GM13976 (cell line): ENCODE measurements at regions not wholly inside any gene's neighbourhood (a gene's known extent, or its start where the extent isn't known, plus 50 kb on each side); places are given as distances from the start of the nearest gene placed in this dataset.

Experiments
- DNase-seq: peaks from one replicate; pipeline ENCODE4 v3.0.0; 2012; ENCODE audit warnings: low spot score
- in situ Hi-C: fragments of 300-500 bp; cut with MboI; formaldehyde crosslinking; loops from one replicate; pipeline ENCODE4 v1.12.0; 2022; ENCODE audit warnings: low sequenced_read_pairs, mixed read lengths, inconsistent platforms; ENCODE audit not compliant: unreplicated experiment
- TF ChIP-seq, protein P1 (sequence below): IDR thresholded peaks from 2 replicates; pipeline ENCODE4 v1.5.1; 2012; ENCODE audit warnings: borderline replicate concordance, mild to moderate bottlenecking; ENCODE audit not compliant: insufficient read depth; ENCODE audit errors: extremely low read depth, missing control alignments, control extremely low read depth

DNA sequence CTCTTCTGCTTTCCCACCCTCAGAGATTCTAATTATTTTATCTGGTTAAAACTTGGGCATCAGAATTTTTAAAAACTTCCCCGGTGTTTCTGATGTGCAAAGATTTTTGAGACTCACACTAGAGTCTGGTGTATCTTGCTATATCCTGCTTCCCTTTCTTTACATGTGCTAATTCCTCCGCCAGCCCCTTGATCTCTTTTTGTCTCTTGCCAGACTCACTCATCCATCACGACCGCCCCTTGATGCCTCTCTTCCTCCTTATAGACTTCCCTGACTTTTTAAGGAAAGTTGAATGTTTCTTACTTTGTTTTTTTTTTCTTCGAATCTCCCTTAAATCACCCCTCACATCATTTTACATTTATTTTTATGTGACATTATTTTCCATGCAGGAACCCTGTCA, 274.9 kb upstream of the PITX2 start:
- TF ChIP-seq, protein P1, sequence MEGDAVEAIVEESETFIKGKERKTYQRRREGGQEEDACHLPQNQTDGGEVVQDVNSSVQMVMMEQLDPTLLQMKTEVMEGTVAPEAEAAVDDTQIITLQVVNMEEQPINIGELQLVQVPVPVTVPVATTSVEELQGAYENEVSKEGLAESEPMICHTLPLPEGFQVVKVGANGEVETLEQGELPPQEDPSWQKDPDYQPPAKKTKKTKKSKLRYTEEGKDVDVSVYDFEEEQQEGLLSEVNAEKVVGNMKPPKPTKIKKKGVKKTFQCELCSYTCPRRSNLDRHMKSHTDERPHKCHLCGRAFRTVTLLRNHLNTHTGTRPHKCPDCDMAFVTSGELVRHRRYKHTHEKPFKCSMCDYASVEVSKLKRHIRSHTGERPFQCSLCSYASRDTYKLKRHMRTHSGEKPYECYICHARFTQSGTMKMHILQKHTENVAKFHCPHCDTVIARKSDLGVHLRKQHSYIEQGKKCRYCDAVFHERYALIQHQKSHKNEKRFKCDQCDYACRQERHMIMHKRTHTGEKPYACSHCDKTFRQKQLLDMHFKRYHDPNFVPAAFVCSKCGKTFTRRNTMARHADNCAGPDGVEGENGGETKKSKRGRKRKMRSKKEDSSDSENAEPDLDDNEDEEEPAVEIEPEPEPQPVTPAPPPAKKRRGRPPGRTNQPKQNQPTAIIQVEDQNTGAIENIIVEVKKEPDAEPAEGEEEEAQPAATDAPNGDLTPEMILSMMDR, result no peak
- in situ Hi-C loops, result no loop called here
- no peak for DNase-seq

GRCh38 chr4:110898290-110898689, 275.4 kb upstream of the PITX2 start:
- in situ Hi-C loops, result no loop called here
- TF ChIP-seq, protein P1, result no peak
- no peak for DNase-seq

DNA sequence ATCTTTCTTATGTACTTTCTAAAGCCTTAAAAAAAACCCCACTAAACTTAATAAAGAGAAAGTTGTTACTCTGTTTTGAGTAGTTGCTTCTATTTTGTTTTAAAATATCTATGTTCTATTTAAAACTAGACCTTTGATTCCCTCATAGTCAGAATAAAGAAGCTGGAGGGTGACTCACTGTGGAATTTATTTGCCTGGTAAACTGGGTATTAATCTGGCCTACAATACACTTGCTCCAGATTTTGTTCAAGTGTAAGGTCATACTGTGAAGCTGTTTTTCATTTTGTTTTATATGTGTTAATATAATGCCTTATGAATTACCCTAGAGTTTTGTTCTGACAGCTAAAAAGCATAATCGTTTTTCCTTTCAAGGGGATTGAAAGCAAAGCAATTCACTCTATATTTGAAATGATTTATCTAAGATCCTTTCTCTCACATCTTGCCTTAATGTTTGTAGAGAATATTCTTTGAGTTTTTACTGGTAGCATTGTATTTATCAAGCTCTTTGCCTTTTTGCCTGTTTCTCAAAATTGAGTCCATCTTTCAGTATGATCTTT, 277.4 kb upstream of the PITX2 start:
- no peak for DNase-seq
- in situ Hi-C loops, result no loop called here
- TF ChIP-seq, protein P1, result no peak

DNA sequence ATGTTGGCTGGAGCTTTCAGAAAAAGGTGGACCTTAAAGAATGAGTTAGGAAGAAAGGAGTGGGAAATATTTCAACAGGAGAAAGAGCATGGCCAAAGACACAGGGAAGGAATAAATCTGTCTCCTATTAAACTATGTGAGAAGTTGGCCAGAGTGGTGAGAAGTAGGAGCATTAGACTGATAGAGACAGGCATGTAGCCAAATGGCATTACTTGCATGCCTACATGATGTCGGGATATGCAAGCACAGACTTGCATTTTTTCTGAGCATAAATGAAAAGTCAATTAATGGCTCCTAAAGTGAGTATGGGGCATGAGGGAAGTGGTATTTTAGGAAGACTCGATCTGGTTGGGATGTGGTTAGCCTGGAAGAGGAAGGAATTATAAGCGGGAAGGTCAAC, 279.6 kb upstream of the PITX2 start:
- TF ChIP-seq, protein P1, result no peak
- DNase-seq, result no peak
- in situ Hi-C loops, result no loop called here

DNA sequence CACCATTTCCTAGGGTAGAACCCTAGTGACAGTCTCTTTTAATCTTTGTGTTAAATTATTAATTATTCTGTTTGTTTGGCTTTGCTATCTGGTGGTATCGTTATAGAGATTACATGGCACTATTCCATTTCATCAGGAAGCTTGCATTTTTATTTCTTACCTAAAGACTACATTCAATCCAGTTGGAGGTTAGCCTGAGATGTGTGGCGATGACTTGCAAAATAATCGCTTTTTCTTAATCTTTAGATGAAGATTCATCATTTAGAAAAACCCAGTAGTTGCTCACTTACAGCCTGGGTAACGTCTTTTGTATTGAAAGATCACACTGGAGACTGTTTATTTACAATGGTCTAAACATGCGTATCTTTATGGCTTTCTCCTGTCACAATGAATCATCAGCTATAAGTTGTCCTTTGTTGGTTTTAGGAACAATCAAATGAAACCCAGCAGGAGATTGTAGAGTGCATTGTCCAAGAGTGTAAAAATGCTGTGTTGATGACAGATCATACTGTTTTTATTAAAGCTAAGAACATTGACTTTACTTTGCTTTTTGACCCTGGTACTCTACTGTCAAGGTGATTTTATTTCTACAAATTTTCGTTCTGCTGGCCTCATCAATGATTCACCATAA, 281.7 kb upstream of the PITX2 start:
- in situ Hi-C loops, result no loop called here
- TF ChIP-seq, protein P1, result no peak
- DNase-seq, result no peak

- DNase-seq, result no peak
- in situ Hi-C loops, result no loop called here
Observed at GRCh38 chr4:110905367-110905766, 282.5 kb upstream of the PITX2 start.

More at GRCh38 chr4:110905367-110905766, 282.5 kb upstream of the PITX2 start:
- TF ChIP-seq, protein P1, result no peak
